ENCODE measurements at regions not wholly inside any gene's neighbourhood (a gene's known extent, or its start where the extent isn't known, plus 50 kb on each side); places are given as distances from the start of the nearest gene placed in this dataset.

DNA sequence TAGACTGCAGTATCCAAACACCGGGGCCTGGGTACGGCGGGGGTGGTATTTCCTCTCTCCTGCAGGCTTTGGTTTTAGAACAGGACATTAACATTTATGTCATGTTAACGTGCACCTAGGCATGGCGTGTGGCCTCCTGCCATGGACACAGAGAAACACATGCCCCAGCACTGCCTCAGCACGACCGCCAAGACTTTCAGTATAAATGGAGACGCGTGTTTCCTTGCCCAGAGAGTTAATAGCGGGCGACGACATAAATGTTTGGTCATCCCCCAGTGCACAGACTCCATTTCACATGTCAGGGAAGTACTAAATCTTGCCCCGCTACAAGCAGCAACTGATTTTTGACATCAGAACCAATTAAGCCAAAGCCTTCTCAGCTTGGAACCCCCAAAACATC lies 737.9 kb downstream of the RAB28 start:
- ChIA-PET POLR2A (ENCODE audit: unreplicated experiment) (no interaction called here), CTCF (no interaction called here)
- Histone ChIP-seq H3F3A (ENCODE audit: low read length, unreplicated experiment) (no peaks in the 10 kb centered on the region), H3K4me3 (ENCODE audit: low read length) (no peak overlapping the region), H4K20me1 (ENCODE audit: low read length) (no peaks in the 10 kb centered on the region), H3K9me2 (replicated peaks; ENCODE audit: low read length) (no peaks in the 10 kb centered on the region), H3K36me3 (ENCODE audit: low read depth, low read length) (no peaks in the 10 kb centered on the region), H3K4me1 (ENCODE audit: insufficient read depth, low read length) (no peaks in the 10 kb centered on the region), H3K27me3 (ENCODE audit: low read length) (no peaks in the 10 kb centered on the region), H3K27ac (ENCODE audit: low read length) (no peak overlapping the region), H2AFZ (ENCODE audit: low read length) (no peak overlapping the region), H3K9me3 (ENCODE audit: low read length) (no peaks in the 10 kb centered on the region), H3K9ac (ENCODE audit: low read length) (no peak overlapping the region), H3K79me2 (ENCODE audit: low read length) (no peaks in the 10 kb centered on the region), H3K4me2 (ENCODE audit: low read length) (no peak overlapping the region)
- no TSS peak for BruUV-seq (replicated peaks)
- intact Hi-C loops (cut with micrococcal nuclease): no loop called here
- no peak for ATAC-seq
- DNase-seq: no peak
- TF ChIP-seq EZH2phosphoT487 (IDR thresholded peaks at IDR 0.05; ENCODE audit: borderline replicate concordance, low read length): no peak
- TF ChIP-seq EZH2 (IDR thresholded peaks at IDR 0.05; ENCODE audit: low read length, unreplicated experiment): no peak
- TF ChIP-seq, protein P1, sequence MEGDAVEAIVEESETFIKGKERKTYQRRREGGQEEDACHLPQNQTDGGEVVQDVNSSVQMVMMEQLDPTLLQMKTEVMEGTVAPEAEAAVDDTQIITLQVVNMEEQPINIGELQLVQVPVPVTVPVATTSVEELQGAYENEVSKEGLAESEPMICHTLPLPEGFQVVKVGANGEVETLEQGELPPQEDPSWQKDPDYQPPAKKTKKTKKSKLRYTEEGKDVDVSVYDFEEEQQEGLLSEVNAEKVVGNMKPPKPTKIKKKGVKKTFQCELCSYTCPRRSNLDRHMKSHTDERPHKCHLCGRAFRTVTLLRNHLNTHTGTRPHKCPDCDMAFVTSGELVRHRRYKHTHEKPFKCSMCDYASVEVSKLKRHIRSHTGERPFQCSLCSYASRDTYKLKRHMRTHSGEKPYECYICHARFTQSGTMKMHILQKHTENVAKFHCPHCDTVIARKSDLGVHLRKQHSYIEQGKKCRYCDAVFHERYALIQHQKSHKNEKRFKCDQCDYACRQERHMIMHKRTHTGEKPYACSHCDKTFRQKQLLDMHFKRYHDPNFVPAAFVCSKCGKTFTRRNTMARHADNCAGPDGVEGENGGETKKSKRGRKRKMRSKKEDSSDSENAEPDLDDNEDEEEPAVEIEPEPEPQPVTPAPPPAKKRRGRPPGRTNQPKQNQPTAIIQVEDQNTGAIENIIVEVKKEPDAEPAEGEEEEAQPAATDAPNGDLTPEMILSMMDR (conservative IDR thresholded peaks at IDR 0.05; ENCODE audit: low read depth, low read length): no peak

DNA sequence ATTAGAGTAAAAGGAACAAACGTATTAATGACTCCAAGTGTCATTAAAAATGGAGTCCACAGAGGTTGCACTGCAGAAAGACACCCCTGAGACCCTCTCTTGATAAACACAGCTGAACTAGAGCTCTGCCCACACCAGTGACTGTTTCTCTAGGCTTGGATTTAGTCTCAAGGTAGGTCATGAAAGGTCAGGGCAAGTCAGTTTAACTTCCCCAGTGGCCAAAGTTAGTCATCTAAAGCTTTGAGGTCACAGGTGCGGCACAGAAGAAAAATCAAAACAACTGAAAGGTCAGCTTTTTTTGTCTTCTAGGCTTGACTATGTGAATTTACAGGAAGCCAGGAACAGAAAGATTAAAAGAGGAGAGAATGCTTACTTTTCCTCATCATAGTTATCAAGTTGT lies 749.6 kb downstream of the RAB28 start:
- H3K4me1 ChIP-seq (ENCODE audit: insufficient read depth, low read length): no peaks in the 10 kb centered on the region
- H4K20me1 ChIP-seq (ENCODE audit: low read length): no peaks in the 10 kb centered on the region
- H3K36me3 ChIP-seq (ENCODE audit: low read depth, low read length): no peaks in the 10 kb centered on the region
- intact Hi-C loops (cut with micrococcal nuclease): no loop called here
- no peaks in the 10 kb centered on the region for H3F3A ChIP-seq (ENCODE audit: low read length, unreplicated experiment)
- no peaks in the 10 kb centered on the region for H3K79me2 ChIP-seq (ENCODE audit: low read length)
- H3K27ac ChIP-seq (ENCODE audit: low read length): no peak overlapping the region
- CTCF ChIA-PET: no interaction called here
- no peaks in the 10 kb centered on the region for H3K9me3 ChIP-seq (ENCODE audit: low read length)
- ATAC-seq (no peak), DNase-seq (no peak)
- no peak overlapping the region for H3K4me3 ChIP-seq (ENCODE audit: low read length)
- TF ChIP-seq, protein P1 (conservative IDR thresholded peaks at IDR 0.05; ENCODE audit: low read depth, low read length): no peak
- TF ChIP-seq EZH2phosphoT487 (IDR thresholded peaks at IDR 0.05; ENCODE audit: borderline replicate concordance, low read length): no peak
- no peak for TF ChIP-seq EZH2 (IDR thresholded peaks at IDR 0.05; ENCODE audit: low read length, unreplicated experiment)
- POLR2A ChIA-PET (ENCODE audit: unreplicated experiment): no interaction called here
- no peaks in the 10 kb centered on the region for H3K27me3 ChIP-seq (ENCODE audit: low read length)
- no peak overlapping the region for H2AFZ ChIP-seq (ENCODE audit: low read length)
- no TSS peak for BruUV-seq (replicated peaks)
- no peaks in the 10 kb centered on the region for H3K9me2 ChIP-seq (replicated peaks; ENCODE audit: low read length)
- H3K4me2 ChIP-seq (ENCODE audit: low read length): no peak overlapping the region
- H3K9ac ChIP-seq (ENCODE audit: low read length): no peak overlapping the region

DNA sequence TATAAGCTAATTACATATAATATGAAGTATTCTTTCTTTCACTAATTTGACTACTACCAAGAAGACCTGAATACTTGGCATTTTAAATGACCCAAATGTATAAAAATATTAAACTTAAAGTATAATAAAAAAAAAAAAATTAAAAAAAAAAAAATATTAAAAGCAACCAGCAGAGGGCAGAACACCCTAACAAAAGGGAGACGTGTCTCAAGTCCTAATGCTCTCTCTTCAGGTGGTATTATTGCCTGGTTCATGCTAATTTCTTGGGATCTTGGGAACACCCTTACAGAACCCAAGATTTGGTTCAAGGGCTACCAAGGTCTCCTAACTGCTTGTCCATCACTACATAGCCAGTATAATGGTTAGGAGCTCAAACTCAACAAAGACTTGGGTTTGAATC lies 754.8 kb downstream of the RAB28 start:
- Histone ChIP-seq H3K27ac (ENCODE audit: low read length) (no peak overlapping the region), H3F3A (ENCODE audit: low read length, unreplicated experiment) (no peaks in the 10 kb centered on the region), H3K79me2 (ENCODE audit: low read length) (no peaks in the 10 kb centered on the region), H3K4me2 (ENCODE audit: low read length) (no peak overlapping the region), H4K20me1 (ENCODE audit: low read length) (no peaks in the 10 kb centered on the region), H3K4me1 (ENCODE audit: insufficient read depth, low read length) (no peaks in the 10 kb centered on the region), H2AFZ (ENCODE audit: low read length) (no peak overlapping the region), H3K27me3 (ENCODE audit: low read length) (no peaks in the 10 kb centered on the region), H3K9me3 (ENCODE audit: low read length) (no peaks in the 10 kb centered on the region), H3K9me2 (replicated peaks; ENCODE audit: low read length) (no peaks in the 10 kb centered on the region), H3K4me3 (ENCODE audit: low read length) (no peak overlapping the region), H3K9ac (ENCODE audit: low read length) (no peak overlapping the region), H3K36me3 (ENCODE audit: low read depth, low read length) (no peaks in the 10 kb centered on the region)
- no peak for ATAC-seq
- no TSS peak for BruUV-seq (replicated peaks)
- intact Hi-C loops (cut with micrococcal nuclease): loop anchor here (2.0 kb wide), 1 partner anchor 819 kb away; no protein-coding TSS in a partner anchor
- TF ChIP-seq, protein P1 (conservative IDR thresholded peaks at IDR 0.05; ENCODE audit: low read depth, low read length): peak; percentile 17; the same call in 1 of the 2 replicates
- no peak for TF ChIP-seq EZH2 (IDR thresholded peaks at IDR 0.05; ENCODE audit: low read length, unreplicated experiment)
- DNase-seq: peak; percentile 35
- CTCF ChIA-PET: no interaction called here
- POLR2A ChIA-PET (ENCODE audit: unreplicated experiment): interaction anchor here (0.6 kb wide), 1 partner anchor 742 kb away, joined by 3 read pairs; no protein-coding TSS in a partner anchor

All from PC-3 (cell line).